ENCODE measurements at regions not wholly inside any gene's neighbourhood (a gene's known extent, or its start where the extent isn't known, plus 50 kb on each side); places are given as distances from the start of the nearest gene placed in this dataset.
A peak's percentile ranks its signal among the peaks of the same experiment; 100 is the strongest.

- no peak overlapping the region for H3K4me3 ChIP-seq (ENCODE audit: low read depth, low read length)
- peak; percentile 80 for TF ChIP-seq CTCF (IDR thresholded peaks at IDR 0.05; ENCODE audit: insufficient read depth, low read length)
- DNase-seq (ENCODE audit: low read depth) = peak; percentile 61
Observed at GRCh38 chr12:107884769-107885694, 110.5 kb downstream of the ASCL4 start.

GRCh38 chr12:107888789-107889188 is 114.3 kb downstream of the ASCL4 start:
- no peak for TF ChIP-seq CTCF (IDR thresholded peaks at IDR 0.05; ENCODE audit: insufficient read depth, low read length)
- DNase-seq (ENCODE audit: low read depth) = no peak
- no peak overlapping the region for H3K4me3 ChIP-seq (ENCODE audit: low read depth, low read length)

- no peak for TF ChIP-seq CTCF (IDR thresholded peaks at IDR 0.05; ENCODE audit: insufficient read depth, low read length)
- no peak for DNase-seq (ENCODE audit: low read depth)
- H3K4me3 ChIP-seq (ENCODE audit: low read depth, low read length) = no peak overlapping the region
Observed at GRCh38 chr12:107891967-107892366, 117.5 kb downstream of the ASCL4 start.

GRCh38 chr12:107894589-107894988 is 120.1 kb downstream of the ASCL4 start:
- no peak overlapping the region for H3K4me3 ChIP-seq (ENCODE audit: low read depth, low read length)
- DNase-seq (ENCODE audit: low read depth) = peak; percentile 5
- no peak for TF ChIP-seq CTCF (IDR thresholded peaks at IDR 0.05; ENCODE audit: insufficient read depth, low read length)

GRCh38 chr12:107895966-107896365 is 121.5 kb downstream of the ASCL4 start:
- DNase-seq (ENCODE audit: low read depth) = no peak
- TF ChIP-seq CTCF (IDR thresholded peaks at IDR 0.05; ENCODE audit: insufficient read depth, low read length) = no peak
- H3K4me3 ChIP-seq (ENCODE audit: low read depth, low read length) = no peak overlapping the region

- no peak for TF ChIP-seq CTCF (IDR thresholded peaks at IDR 0.05; ENCODE audit: insufficient read depth, low read length)
- H3K4me3 ChIP-seq (ENCODE audit: low read depth, low read length) = no peak overlapping the region
- no peak for DNase-seq (ENCODE audit: low read depth)
Observed at GRCh38 chr12:107900588-107900987, 126.1 kb downstream of the ASCL4 start.

All from fibroblast of the aortic adventitia (primary cell).